AG04450 (cell line): ENCODE measurements at regions not wholly inside any gene's neighbourhood (a gene's known extent, or its start where the extent isn't known, plus 50 kb on each side); places are given as distances from the start of the nearest gene placed in this dataset.
"Not testable (repeated sequence)": the region's sequence is repeated elsewhere in the genome, so short reads cannot be mapped to it uniquely, and the experiment has no call there.

Source experiments
- CTCF ChIA-PET: fragments of 300-600, 350-600 bp; formaldehyde crosslinking; extraction: SDS; loops from one replicate; lab custom pipeline; 2022; ENCODE audit warnings: antibody characterized with exemption, inconsistent platforms; lab: Charles Lee
- POLR2A ChIA-PET: fragments of 350-600 bp; formaldehyde crosslinking; extraction: SDS; loops from one replicate; lab custom pipeline; 2021; ENCODE audit warnings: antibody characterized with exemption, inconsistent platforms; lab: Yijun Ruan, JAX
- DNase-seq: peaks from one replicate; pipeline ENCODE4 v3.0.0-alpha.2; 2011; ENCODE audit warnings: low read depth, low spot score
- H3K27ac ChIP-seq: one replicate; pipeline ENCODE4 v1.5.1; 2012; ENCODE audit warnings: low read depth, low read length, control low read depth
- H3K27me3 ChIP-seq: one replicate; pipeline ENCODE4 v1.6.0; 2012; ENCODE audit warnings: low read length; ENCODE audit not compliant: control insufficient read depth, insufficient read depth
- H3K4me3 ChIP-seq: 2 replicates; pipeline ENCODE4 v1.5.1; 2011; ENCODE audit warnings: mild to moderate bottlenecking, low read depth, low read length, control low read depth
- H3K9me3 ChIP-seq: 2 replicates; pipeline ENCODE4 v1.5.1; 2012; ENCODE audit warnings: low read length; ENCODE audit not compliant: control insufficient read depth, insufficient read depth
- TF ChIP-seq, protein P1 (sequence below): IDR thresholded peaks from 2 replicates; pipeline ENCODE4 v1.5.1; 2011; ENCODE audit warnings: low read depth, low read length, control low read depth, inconsistent platforms

DNA sequence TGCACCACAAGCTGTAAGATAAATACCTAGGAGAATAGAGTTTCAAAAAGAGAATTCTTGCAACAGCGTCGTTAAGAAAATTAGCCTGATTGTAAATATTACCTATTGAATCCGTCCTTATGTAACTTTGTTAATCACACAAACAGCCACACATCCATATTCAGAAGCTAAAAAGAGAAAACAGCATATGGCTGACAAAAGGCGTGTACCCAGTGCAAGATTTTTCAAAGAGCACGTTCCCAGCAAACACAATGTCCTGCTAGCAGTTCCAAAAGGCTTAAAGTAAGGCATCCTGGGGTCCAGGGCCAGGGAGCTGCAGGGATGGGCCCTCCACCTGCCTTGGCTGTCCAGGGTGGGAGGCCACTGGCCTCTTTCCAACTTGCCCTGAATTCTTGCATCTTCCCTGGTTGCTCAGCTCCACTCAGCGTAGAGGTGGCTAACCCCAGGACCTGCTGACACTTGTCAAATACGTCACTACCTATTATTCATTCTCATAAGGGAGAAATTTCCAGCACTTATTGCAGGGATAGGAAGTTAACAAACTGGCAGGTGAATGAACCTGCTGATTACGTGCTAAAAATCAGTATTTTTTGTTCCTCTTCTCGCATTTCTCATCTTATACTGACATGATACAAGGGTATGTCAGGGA is 102.1 kb upstream of the NEDD4L start:
- ChIA-PET CTCF (interaction anchor here (1.4 to 2.2 kb wide), 3 partner anchors 17 to 180 kb away, joined by 4 to 5 read pairs (median 4); partner anchors contain the start of gene NEDD4L), POLR2A (no interaction called here)
- Histone ChIP-seq H3K27me3 (no peaks in the 10 kb centered on the region), H3K27ac (no peak overlapping the region), H3K9me3 (no peaks in the 10 kb centered on the region), H3K4me3 (no peak overlapping the region)
- TF ChIP-seq, protein P1, sequence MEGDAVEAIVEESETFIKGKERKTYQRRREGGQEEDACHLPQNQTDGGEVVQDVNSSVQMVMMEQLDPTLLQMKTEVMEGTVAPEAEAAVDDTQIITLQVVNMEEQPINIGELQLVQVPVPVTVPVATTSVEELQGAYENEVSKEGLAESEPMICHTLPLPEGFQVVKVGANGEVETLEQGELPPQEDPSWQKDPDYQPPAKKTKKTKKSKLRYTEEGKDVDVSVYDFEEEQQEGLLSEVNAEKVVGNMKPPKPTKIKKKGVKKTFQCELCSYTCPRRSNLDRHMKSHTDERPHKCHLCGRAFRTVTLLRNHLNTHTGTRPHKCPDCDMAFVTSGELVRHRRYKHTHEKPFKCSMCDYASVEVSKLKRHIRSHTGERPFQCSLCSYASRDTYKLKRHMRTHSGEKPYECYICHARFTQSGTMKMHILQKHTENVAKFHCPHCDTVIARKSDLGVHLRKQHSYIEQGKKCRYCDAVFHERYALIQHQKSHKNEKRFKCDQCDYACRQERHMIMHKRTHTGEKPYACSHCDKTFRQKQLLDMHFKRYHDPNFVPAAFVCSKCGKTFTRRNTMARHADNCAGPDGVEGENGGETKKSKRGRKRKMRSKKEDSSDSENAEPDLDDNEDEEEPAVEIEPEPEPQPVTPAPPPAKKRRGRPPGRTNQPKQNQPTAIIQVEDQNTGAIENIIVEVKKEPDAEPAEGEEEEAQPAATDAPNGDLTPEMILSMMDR, result no peak
- no peak for DNase-seq

DNA sequence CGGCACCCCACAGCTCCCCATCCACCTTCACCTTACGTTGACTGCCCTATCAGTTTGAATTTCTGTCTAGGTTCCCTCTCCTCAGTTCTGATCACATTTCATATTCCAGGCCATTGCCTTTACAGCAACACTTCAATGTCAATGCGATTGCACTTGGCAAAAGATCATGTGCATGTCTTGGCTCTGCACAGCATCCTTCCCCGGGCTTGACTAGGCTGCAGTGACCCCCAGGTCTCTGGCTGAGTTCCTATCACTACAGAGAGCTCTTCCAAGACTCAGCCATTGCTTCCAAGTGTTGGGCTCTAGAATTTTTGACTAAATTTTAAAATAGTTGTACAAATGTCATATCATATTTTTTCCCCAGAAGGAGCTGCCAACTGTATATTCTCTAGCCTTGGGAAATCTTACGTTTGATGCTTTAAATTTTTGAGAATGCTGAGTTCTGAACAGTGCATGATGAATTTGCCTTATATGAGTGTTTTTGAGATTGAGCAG is 103.8 kb upstream of the NEDD4L start:
- POLR2A ChIA-PET, result no interaction called here
- CTCF ChIA-PET, result no interaction called here
- Histone ChIP-seq H3K27ac (no peak overlapping the region), H3K4me3 (no peak overlapping the region), H3K9me3 (no peaks in the 10 kb centered on the region), H3K27me3 (peaks cover 2% of the 10 kb centered on the region)
- TF ChIP-seq, protein P1, result no peak
- DNase-seq, result no peak

DNA sequence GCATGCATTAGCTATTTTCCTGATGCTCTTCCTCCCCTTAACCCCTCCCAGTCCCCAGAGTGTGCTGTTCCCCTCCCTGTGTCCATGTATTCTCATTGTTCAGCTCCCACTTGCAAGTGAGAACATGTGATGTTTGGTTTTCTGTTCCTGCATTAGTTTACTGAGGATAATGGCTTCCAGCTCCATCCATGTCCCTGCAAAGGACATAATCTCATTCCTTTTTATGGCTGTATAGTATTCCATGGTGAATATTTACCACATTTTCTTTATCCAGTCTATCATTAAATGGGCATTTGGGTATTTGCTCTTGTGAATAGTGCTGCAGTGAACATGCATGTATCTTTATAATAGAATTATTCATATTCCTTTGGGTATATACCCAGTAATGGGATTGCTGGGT is 109.7 kb upstream of the NEDD4L start:
- H3K27ac ChIP-seq, H3K9me3 ChIP-seq, POLR2A ChIA-PET, DNase-seq, H3K27me3 ChIP-seq, CTCF ChIA-PET, H3K4me3 ChIP-seq: not testable (repeated sequence)

DNA sequence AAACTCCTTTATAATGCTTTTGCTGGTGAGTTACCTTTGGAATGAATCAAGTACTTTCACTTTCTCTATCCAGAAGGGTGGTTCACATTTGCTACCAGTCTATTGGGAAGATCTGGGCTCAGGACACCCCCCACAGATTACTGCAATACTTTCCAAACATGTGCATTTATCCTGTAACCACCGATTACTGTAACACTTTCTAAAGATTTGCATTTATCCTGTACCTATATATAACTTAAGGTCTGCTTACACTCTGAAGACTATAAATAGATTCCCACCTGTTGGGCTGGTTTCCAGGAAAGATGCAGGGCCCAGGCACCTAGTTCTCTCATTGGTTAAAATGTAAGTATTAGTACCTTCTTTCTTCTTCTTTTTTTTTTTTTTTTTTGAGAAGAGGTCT is 113.0 kb upstream of the NEDD4L start:
- H3K27me3 ChIP-seq, result peaks cover 2% of the 10 kb centered on the region
- H3K9me3 ChIP-seq, result no peaks in the 10 kb centered on the region; the same call in 1 of the 2 replicates
- ChIA-PET POLR2A (no interaction called here), CTCF (no interaction called here)
- DNase-seq, result no peak
- TF ChIP-seq, protein P1, result no peak
- H3K4me3 ChIP-seq, result no peak overlapping the region
- no peak overlapping the region for H3K27ac ChIP-seq

DNA sequence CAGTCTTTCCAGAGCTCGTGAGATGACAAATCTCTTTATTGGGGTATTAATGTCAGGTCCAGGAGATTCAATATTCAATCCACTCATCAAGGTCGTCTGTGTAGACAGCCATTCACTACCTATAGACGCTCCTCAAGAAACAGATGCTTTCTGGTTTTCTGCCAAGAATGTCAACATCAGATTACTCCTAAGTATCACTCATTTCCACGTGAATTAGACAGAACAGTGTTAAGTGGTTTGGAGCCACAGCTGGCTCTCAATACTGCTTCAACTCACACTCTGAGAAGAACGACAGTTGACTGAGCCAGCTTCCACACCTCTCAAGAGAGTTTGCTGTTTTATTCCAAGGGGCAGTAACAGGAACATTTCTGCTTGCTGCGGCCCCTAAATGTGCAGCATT is 113.5 kb upstream of the NEDD4L start:
- Histone ChIP-seq H3K9me3 (no peaks in the 10 kb centered on the region; the same call in 1 of the 2 replicates), H3K27ac (no peak overlapping the region), H3K27me3 (no peaks in the 10 kb centered on the region), H3K4me3 (no peak overlapping the region)
- POLR2A ChIA-PET, result no interaction called here
- TF ChIP-seq, protein P1, result no peak
- no peak for DNase-seq
- CTCF ChIA-PET, result interaction anchor here (1.2 kb wide), 1 partner anchor 28 kb away, joined by 3 read pairs; no protein-coding TSS in a partner anchor
